NCI-H69 (cell line): ENCODE measurements at regions not wholly inside any gene's neighbourhood (a gene's known extent, or its start where the extent isn't known, plus 50 kb on each side); places are given as distances from the start of the nearest gene placed in this dataset.

ENCODE experiments used
- DNase-seq: peaks from one replicate; lab custom pipeline; 2025; lab: John Stamatoyannopoulos, UW

DNA sequence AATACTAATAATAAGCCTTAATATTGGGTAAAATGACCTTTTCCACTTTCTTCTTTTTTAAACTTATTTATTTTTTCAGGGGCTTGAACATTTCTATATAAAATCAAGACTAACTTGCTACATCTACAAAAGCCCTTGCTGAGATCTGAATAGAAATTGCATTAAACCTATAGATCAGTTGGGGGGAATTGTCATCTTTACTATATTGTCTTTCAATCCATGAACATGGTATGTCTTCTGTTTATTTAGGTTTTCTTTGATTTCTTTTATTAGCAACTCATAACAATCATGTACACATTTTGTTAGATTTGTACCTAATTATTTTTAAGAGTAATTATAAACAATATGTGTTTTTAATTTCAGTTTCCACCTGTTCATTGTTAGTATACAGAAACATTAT lies 96.4 kb upstream of the SLC22A23 start:
- DNase-seq: no peak

- DNase-seq: no peak
Observed at GRCh38 chr6:3551716-3552511, 95.1 kb upstream of the SLC22A23 start.

DNA sequence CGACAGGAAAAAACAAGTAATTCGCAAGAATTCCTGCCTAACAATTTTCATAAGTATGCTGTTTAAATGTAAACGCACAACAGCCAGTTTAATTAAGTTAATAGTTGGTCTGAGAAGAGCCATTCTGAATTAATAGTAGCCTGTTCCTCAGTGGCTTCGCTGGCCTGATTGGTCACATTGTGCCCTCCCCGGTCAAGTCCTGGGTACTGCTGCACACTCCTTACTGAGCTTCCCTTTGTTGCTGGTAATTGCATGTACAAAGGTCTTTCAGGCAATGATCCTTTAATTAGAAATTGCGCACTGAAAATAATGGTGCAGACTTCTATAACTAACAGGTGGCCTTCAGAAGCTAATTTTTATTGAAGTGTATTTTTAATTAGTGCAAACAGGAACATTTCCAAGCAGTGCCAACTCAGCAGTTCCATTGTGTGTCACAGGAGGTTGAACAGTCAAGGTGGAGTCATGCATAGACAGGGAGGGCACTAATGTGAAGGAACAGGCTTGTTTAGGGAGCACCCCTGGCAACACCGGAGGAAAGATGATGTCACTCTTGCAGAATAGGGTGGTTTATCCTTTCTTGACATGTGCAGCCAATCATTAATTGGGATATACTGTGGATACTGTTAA lies 92.6 kb upstream of the SLC22A23 start:
- DNase-seq: peak; percentile 98

DNA sequence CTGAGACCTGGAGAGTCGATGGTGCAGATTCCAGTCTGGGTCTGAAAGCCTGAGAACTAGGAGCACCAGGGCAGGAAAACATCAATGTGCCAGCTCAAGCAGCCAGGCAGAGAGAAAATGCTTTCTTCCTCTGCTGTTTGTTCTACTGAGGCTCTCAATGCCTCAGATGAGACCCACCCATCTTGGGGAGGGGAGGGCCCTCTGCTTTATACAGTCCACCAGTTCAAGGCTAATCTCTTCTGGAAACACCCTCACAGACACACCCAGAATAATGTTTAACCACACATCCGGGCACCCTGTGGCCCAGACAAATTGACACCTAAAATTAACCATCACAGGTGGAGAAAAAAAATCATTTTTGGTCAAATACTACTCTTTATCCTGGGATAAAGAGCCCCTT lies 89.3 kb upstream of the SLC22A23 start:
- peak; percentile 65 for DNase-seq

GRCh38 chr6:3545156-3545555 lies 88.3 kb upstream of the SLC22A23 start:
- no peak for DNase-seq

GRCh38 chr6:3542032-3542640 lies 85.3 kb upstream of the SLC22A23 start:
- peak; percentile 50 for DNase-seq

DNA sequence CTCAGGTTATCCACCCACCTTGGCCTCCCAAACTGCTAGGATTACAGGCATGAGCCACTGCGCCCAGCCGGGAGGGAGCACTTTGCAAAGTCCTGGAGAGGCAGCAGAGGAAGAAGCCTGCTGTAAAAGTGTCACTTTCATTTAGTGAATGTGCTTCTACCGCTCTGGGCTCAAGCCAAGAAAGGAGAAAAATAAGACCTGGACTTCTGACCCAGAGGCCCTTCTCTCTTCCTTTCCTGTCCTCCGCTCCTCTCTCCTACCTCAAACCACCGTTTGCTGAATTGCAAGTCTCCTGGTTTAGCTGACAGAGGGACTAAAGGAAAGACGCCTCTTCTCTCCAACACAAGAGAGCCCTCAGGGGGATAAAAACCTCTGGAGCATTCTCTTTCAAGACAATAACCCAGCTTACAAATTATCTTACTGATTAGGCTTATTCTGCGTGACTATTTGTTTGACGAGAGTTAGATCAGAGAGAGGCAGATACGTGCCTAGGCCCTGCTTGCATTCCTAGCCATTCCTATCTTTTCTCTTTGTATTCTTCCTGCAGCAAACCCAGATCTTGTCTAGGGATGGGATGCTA lies 84.2 kb upstream of the SLC22A23 start:
- DNase-seq: no peak

DNA sequence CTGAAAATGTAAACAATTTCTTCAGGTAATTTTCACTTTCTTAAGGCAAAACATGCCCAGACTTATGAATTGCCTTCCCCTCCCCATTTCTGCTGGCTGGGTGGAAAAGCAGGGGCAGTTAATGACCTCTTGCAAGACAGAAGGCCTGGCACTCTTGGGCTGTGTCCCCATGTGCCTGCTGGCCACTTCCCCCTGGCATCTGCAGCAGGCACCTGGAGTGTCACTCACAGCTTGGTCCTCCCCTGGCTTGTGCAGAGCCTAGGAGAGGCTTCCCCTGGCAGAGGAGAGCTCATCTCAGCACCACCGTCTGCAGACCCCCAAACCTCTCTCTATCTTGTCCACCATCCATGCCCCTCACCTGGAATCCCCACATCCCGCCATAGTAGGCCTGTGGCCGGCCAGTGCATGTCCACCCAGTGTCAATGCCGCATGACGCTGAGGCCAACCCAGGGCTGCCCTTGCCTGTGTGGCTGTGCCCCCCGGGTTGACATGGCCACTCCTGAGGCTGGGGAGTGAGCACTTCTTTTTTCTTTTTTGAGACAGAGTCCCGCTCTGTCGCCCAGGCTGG lies 83.5 kb upstream of the SLC22A23 start:
- DNase-seq: peak; percentile 12

- no peak for DNase-seq
Observed at GRCh38 chr6:3538536-3538935, 81.7 kb upstream of the SLC22A23 start.

DNA sequence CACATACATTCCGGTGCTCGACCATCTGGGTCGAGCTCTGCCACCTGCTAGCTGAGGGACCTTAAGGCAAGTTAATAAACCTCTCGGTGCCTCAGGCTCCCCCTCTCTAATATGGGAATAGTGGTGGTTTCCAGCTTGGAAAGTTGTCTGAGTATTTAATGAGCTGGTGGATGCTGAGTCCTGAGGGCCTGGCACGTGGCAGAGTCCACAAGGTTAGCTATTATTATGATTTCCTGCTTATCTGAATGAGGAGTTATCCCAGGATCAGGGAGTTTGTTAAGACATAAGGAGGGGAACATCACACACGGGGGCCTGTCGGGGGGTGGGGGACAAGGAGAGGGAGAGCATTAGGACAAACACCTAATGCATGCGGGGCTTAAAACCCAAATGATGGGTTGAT lies 80.1 kb upstream of the SLC22A23 start:
- DNase-seq: no peak

- no peak for DNase-seq
Observed at GRCh38 chr6:3535776-3536435, 79.1 kb upstream of the SLC22A23 start.

DNA sequence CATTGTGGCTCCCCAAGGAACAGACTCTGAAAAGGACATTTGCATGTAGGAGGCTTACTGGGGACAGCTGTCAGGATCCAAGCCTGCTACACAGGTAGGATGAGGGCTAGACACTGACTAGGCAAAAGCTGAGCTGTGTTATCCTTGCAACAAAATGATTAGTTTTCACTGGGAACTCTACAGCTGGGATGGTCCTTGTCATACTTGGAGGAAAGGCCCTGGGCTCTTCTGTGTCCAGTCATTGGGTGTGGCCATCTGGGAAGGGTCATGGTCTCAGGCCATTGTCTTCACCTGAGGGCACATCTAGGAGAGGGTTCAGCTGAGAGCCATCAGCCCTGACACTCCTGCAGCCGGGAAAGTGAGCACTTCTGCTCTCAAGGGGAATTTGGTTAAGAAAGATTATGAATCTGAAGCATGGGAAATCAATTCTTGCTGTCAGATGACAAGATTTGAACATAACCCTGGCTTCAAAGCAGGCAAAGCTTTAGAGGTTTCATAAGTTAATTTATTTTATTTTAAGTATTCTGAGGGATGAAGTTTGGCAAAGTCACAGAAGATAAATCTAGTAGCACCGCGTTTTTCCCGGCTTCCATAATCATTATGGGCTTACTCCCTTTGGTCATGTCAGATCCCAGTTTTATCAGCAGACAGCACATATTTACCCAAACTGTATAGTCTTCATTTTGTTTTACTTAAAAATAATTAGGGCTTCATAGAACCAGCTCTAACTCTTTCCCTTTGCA lies 78.4 kb upstream of the SLC22A23 start:
- DNase-seq: no peak

DNA sequence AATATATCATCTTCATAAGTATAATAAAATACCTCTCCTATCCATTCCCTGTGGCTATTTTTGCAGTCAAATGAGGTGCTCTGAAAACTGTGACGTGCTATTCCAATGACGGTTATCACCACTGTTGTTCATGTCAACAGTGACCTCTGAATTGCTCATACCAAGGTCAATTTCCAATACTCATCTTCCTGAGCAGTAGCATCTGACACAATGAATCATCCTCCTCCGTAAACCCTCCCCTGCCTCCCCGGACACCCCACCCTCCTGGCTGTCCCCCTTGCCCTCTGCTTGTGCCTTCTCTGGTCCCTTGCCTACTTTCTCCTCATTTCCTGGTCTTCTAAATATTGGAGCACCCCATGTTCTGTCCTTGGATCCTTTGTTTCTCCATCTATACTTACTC lies 77.7 kb upstream of the SLC22A23 start:
- no peak for DNase-seq

DNA sequence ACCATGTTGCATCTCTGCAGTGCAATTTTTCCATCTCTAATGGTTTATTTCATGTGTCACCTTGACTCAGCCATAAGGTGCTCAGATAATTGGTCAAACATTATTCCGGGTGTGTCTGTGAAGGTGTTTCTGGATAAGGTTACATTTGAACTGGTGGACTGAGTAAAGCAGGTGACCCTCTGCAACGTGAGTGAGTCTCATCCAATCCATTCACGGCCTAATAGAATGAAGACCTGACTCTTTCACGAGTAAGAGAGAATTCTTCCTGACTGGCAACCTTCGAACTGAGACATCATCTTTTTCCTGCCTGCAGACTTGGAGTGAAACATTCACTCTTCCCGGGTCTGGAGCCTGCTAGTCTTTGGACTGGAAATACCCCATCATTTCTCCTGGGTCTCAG lies 77.1 kb upstream of the SLC22A23 start:
- no peak for DNase-seq

GRCh38 chr6:3532296-3532916 lies 75.6 kb upstream of the SLC22A23 start:
- DNase-seq: no peak

DNA sequence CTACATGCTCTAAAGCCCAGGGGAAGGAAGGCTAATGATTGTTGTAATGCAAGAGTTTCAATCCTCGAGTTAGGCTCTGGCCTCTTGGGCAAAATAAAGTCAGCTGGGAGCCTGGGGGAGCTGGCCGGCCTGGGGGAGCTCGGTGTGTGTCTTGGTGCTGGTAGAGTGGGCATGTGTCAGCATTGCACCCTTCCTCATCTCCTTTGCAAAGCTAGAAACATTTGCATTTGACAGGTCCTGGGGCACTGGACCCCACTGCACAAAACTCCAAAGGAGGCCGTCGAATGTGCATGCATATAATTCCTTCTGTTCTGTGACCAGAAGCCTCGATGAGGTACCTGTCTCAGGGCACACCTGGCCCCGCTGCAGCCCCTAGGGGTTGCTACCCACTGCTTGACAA lies 74.6 kb upstream of the SLC22A23 start:
- DNase-seq: no peak

GRCh38 chr6:3530515-3530914 lies 73.7 kb upstream of the SLC22A23 start:
- no peak for DNase-seq

DNA sequence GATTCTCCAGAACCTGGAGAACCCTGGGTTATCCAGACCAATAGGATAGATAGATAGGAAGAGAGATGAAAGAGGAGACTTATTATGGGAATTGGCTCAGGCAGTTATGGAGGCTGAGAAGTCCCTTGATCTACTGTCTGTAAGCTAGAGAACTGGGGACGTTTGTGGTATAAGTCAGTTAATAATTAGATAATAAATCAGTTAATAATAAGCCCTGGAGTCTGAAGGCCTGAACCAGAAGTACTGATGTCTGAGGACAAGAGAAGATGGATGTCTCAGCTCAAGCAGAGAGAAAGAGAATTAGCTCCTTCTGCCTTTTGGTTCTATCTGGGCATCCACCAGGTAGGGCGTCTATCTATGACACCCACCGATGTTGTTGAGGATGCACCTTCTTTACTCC lies 72.9 kb upstream of the SLC22A23 start:
- no peak for DNase-seq

DNA sequence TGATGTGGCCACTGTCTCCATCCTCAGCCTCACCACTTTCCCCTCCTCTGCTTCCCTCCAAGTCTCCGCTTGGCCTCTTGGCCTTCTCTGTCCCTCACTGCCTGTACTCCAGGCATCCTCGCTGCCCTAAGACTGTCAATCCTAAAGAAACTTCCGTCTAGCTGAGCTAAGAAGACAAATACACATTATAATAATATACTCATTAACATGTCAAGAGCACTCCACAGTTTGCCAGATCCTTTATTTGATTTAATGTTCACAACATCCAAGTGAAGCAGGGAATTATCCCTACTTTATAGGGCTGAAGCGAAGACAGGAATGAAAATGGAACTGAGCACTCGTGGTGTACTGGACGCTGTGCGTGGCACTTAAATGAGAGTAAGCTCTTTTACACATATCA lies 72.4 kb upstream of the SLC22A23 start:
- DNase-seq: no peak

GRCh38 chr6:3528081-3528671 lies 71.3 kb upstream of the SLC22A23 start:
- peak; percentile 36 for DNase-seq

DNA sequence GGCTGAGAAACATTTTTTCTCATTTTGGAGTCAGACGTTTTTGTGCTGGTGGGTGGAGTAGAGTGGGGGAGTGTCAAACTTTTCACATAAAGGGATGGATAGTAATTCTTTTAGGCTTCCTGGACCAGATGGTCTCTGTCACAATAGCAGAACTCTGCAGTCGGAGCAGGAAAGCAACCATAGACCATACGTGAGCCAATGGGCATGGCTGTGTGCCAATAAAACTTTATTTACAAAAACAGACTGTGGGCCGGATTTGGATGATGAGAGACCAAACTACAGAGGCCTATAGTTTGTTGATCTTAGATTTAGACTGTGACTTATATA lies 70.8 kb upstream of the SLC22A23 start:
- DNase-seq: peak; percentile 80
